Activated naive CD4-positive, alpha-beta T cell (primary cell): ENCODE measurements at regions not wholly inside any gene's neighbourhood (a gene's known extent, or its start where the extent isn't known, plus 50 kb on each side); places are given as distances from the start of the nearest gene placed in this dataset.
"Not testable (repeated sequence)": the region's sequence is repeated elsewhere in the genome, so short reads cannot be mapped to it uniquely, and the experiment has no call there.

ENCODE experiments used
- DNase-seq, 4 experiments: peaks; one replicate each; lab custom pipeline; 2025; lab: John Stamatoyannopoulos, UW

- DNase-seq = no peak
Observed at GRCh38 chr2:122019724-122020123, 264.3 kb downstream of the TSN start.

DNA sequence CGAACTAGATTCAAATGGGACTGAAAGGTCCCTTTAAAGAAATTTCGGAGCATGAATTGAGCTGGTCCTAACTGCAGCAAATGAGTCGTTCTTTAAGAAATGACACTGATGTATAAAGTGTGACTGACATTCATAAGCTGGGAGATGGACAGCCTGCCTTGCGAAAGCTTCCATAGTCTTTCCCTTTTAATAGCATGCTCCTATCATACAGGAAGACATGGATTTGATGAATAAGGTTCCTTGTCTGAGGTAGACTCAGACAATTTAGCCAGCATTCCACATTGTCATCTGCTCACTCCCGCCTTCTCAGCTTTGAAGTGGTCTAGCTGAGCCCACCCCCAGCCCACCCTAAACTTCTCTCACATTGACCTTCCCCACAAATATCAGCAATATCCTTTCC, 264.9 kb downstream of the TSN start:
- no peak for DNase-seq

DNA sequence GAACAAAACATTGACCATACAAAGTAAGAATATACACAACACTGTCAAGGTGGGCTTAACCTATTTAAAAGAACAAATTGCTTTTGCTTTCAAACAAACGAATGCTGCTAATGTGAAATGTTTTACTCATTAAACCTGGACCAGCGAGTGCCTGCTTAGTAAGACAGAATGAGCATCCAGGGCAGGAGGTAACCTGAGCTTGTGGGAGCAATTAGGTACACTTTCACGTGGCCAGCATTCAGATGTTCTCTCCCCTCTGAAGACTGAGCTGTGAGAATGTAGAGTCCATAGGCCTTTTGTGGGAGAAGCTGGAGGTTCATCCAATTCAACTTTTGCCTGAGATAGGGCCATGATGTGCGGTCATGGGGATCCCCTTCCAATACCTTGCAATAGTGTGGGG, 266.5 kb downstream of the TSN start:
- no peak for DNase-seq

DNA sequence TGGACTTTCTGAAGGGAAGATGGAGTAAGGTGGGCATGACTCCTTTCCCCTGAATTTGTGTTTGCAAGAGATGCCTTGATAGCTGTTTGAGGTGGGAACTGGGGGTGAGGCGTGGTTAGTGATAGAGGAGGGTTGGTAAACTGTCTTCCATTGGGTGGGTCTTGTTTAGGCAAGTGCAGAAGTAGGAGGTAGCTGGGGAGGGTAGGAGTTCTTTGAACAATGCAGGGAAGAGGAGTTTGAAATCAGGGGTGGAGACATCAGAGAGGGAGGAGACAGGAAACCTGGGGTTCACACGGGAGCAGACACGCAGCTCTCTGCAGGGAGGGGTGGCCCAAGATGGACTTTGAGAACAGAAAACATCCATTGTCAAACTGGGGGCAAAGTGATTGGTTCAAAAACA, 267.1 kb downstream of the TSN start:
- DNase-seq = no peak

DNA sequence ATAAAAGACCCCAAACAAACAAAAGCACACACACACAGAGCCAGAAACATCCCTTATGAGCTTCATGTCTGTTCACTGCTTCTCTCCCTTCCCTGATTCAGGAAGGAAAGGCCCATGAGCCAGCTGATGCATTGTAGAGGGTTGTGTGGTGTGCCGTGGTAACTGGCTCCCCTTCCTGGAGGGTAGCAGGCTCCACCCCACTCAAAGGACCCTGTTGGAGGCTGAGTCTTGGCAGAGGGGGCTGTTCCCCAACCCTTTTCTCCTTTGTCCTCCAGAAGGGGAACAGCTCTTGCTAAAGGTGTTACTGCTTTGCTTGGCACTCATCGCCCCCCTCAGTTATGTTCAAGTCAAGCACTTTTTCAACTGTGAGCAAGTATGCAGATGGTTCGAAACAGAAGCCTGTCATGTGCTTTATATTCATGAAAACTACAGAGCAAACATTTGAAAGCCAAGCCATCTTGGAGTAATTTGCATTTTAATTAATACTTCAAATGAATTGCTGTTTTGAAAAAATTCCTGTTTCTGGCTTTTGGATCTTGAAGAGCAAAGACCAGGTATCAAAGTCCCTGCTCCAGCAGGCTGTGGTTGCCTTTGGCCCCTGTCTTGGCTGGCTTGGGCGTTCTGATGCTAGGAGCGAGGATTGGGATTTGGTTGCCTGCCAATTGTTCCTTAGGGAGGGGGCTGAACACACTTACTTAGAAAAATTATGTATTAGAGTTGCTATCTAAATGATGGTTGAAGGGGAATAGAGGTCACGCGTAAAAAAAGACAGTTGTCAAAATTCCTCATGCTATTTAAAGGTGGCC, 267.8 kb downstream of the TSN start:
- DNase-seq = no peak

DNA sequence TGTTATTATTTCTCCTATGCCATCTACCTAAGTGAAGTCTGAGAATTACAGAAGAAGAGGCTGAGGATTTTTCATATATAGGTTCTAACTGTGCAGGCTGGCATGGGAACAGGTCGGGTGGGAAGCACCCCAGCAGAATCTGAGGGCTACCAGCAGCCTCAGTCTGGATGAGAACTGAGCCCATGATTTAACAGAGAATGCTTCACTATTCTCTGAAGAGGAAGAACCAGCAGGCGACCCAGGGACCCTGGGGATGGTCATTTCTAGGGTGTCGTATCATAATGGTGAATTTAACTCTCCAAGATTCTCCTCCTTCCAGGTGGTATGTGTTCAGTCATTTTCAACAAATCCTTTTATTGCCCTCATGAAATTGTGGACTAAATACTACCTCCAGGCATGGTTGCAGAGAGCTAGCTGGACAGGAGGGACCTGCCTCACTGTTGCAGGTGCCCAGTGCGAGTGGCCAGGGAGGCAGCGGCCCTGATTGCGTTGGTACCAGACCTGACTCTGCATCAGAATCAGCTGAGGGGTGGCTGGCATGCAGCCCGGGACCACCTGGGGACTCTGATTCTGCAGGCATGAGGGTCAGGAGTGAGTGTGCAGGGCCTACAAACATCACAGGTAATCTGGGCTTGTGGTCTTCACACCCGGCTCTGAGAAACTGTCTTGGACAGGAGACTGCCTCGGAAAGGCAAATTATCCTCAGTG, 272.2 kb downstream of the TSN start:
- DNase-seq = no peak

DNA sequence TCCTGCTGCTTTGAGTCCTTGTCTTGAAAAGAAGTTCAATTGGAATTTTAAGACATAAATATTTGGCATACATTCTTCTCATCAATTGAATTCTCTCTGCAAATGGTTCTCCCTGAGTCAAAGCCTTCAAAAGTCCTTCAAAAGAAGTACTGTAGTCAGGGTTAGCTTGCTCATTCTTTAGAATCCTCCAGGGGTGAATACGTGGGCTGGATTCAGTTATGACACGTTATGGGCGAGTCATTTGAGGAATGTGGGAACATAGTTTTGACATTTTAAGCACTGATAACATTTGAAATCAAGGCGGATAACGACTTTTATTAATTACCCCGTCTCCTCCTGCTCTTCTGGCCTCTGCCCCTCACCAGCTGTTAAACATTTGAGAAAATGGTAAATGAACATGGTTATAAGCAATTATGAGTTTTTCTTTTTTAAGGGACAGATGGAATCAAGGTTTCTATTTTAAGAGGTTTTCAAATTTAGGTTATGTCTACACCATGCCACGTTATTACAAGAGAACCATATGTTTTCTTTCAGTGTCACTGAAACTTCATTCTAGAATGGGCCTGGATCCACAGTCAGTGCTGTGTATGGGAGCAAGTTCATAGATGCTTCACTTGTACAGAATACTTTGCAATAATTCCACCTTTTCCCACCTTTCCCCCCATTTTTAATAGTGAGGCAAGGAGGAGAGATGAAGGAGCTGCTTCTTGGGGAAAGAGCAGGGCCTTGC, 273.1 kb downstream of the TSN start:
- DNase-seq = no peak

- DNase-seq = no peak
Observed at GRCh38 chr2:122029456-122029855, 274.0 kb downstream of the TSN start.

DNA sequence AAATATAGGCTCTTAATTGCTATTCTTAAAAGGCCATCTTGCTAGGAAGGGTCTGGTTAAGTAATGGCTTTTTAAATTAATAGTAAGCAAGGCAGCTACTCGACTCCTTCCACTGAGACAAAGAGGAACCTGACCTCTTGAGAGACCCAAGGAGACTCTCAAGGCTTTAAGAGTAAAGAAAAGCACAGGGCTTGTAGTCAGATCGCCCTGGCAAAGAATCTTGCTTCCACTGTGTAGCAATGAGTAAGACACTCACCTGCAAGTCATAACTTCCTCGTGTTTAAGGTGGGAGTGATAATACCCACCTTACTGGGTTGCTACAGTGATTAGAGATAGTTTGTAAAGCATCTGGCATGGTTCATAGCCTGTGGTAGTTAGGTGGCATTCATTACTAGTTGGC, 274.5 kb downstream of the TSN start:
- no peak for DNase-seq

DNA sequence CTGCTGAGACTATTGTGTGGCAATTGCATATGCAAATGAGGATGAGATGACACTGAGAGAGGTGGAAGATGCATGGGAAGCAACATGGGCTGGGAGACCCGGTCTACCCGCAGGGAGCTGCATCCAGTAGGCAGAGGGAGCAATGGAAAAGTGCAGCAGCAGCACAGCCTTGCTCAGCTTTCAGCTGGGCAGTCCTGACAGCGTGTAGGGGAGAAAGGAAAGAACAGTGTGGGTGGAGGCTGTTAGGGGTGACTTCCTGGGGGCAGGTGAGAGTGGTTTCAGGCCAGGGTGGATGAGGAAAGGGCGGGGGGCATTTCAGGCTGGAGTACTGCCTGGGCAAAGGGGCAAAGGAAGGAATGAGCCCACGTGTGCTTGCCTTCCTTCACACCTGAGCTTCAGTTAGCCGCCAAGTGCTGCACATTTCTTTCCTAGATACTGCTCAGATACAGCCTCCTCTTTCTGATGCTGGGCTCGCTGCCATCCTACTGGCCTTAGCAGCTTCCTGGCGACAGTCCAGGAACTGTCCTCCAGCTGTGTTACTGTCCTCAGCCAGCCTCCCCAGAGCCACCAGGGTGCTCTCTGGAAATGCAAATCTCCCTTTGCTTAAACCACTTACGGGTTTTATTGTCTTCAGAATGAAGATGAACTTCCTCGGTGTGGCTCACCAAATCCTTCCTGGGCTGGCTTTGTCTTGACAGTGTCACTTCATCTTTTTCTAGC, 276.3 kb downstream of the TSN start:
- DNase-seq = no peak

GRCh38 chr2:122032264-122032645, 276.8 kb downstream of the TSN start:
- no peak for DNase-seq

GRCh38 chr2:122033778-122034177, 278.3 kb downstream of the TSN start:
- no peak for DNase-seq

DNA sequence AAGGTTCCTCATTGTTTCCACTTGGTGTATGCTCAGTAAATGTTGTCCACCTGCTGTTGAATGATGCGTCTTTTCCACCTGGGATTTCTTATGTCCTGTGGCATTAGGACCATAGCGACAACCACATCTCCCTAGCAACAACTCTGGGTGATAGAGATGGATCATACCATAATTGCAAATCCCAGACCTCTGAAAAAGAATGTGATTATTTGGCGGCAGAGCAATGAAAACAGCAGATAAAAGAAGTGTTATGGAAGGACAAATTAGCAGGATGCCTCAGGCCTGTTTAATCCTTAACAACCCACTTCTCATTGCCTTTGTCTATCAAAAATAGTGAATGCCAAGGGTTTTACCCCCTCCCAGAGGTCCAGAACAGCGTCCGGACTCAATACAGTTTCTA, 278.9 kb downstream of the TSN start:
- DNase-seq = no peak

- no peak for DNase-seq
Observed at GRCh38 chr2:122034777-122035176, 279.3 kb downstream of the TSN start.

DNA sequence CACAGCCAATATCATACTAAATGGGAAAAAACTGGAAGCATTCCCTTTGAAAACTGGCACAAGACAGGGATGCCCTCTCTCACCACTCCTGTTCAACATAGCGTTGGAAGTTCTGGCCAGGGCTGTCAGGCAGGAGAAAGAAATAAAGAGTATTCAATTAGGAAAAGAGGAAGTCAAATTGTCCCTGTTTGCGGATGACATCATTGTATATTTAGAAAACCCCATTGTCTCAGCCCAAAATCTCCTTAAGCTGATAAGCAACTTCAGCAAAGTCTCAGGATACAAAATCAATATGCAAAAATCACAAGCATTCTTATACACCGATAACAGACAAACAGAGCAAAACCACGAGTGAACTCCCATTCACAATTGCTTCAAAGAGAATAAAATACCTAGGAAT, 283.4 kb downstream of the TSN start:
- not testable (repeated sequence) for DNase-seq

DNA sequence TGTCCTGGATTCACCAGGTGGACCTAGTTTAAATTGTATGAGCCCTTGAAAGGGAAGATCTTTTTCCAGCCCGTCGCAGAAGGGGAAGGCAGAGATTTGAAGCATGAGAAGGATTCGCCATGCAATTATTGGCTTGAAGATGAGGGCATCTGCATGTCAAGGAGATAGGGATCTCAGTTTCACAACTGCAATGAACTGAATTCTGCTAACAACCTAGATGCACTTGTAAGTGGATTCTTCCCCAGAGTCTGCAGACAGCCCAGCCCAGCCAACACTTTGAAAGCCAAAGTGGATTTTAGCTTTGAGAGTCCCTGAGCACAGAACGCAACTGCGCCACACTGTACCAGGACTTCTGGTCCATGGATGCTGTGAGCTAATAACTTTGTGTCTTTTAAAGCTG, 286.0 kb downstream of the TSN start:
- no peak for DNase-seq

DNA sequence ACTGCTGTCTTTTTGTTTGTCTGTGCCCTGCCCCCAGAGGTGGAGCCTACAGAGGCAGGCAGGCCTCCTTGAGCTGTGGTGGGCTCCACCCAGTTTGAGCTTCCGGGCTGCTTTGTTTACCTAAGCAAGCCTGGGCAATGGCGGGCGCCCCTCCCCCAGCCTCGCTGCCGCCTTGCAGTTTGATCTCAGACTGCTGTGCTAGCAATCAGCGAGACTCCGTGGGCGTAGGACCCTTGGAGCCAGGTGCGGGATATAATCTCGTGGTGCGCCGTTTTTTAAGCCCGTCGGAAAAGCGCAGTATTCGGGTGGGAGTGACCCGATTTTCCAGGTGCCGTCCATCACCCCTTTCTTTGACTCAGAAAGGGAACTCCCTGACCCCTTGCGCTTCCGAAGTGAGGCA, 296.2 kb downstream of the TSN start:
- not testable (repeated sequence) for DNase-seq

DNA sequence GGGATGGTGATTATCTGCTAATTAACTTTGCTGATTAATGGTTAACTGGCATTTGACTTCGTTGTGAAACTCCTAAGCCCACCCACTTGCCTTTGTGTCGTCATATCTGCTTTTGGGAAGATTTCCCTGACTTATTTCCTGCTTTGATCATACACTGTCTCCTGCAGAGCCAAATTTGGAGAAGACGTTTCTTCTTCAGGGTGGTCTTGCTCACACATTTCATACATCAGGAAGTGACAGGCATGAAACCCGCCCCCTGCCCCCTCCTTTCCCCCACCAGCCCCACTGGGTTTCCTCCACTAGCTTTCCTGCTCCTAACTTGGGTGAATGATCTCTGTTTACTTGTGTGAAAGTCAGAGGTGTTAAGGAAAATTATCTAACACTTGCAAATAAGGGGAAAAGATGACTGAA, 300.1 kb downstream of the TSN start:
- no peak for DNase-seq

DNA sequence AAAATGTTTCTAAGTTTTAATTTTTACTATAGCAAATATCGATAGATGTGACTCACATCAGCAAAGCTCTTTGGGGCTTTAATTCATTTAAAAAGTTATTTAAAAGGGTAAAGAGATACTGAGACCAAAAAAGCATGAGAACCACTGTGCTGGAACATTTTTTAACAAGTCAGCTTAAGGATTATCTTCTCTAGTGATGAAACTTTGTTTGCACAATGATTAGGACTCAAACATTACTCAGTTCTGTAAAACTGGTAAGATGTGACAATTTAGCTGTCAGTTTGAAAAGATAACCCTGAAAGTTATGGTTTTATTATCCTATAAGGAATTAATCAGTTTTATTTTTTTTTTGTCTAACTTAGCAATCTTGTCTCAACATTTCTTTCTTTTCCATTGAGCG, 301.4 kb downstream of the TSN start:
- DNase-seq = no peak

DNA sequence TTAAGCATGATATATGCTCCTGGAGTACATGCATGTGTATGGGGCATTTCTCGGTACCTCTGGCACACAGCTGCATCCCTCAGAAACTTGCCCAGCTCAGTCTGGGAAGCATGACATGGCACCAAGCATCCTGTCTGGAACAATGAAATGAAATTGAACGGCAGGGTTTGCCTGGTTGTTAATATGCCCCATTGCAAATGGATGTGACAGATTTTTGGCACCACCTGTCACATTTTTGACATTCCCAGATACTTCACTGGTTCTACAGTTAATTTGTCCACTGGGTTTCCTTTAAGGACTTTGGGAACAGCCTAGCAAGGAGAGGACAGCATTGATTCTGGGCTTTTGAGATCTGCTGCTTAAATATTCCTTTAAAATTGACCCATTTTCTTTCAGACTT, 305.8 kb downstream of the TSN start:
- no peak for DNase-seq

DNA sequence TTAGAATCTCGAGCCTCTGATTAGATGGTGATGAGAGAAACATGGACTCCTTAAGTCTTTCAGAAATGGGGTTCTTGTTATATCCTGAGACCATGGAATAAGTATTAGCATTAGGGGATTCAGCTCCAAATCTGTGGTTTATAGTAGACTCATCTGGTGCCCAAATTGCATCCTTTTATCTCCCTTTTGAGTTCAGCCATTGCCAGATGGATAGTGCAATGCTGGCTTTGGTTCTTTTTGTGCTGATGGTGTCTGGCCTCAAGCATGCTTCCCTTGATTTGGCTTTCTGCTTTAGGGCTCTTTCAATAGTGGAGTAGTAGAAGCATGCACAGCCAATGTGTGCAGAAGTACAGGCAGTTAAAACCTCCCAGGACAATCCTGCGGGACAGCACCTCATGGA, 306.4 kb downstream of the TSN start:
- no peak for DNase-seq

GRCh38 chr2:122062506-122062905, 307.1 kb downstream of the TSN start:
- DNase-seq = no peak
